EH (cell line): ENCODE measurements at regions not wholly inside any gene's neighbourhood (a gene's known extent, or its start where the extent isn't known, plus 50 kb on each side); places are given as distances from the start of the nearest gene placed in this dataset.
"Not testable (repeated sequence)": the region's sequence is repeated elsewhere in the genome, so short reads cannot be mapped to it uniquely, and the experiment has no call there.

Source experiments
- DNase-seq: peaks from one replicate; pipeline ENCODE4 v3.0.0-alpha.2; 2015; ENCODE audit warnings: low read depth

- peak; percentile 21 for DNase-seq
Observed at GRCh38 chrX:9378980-9379696, 85.7 kb upstream of the TBL1X start.

DNA sequence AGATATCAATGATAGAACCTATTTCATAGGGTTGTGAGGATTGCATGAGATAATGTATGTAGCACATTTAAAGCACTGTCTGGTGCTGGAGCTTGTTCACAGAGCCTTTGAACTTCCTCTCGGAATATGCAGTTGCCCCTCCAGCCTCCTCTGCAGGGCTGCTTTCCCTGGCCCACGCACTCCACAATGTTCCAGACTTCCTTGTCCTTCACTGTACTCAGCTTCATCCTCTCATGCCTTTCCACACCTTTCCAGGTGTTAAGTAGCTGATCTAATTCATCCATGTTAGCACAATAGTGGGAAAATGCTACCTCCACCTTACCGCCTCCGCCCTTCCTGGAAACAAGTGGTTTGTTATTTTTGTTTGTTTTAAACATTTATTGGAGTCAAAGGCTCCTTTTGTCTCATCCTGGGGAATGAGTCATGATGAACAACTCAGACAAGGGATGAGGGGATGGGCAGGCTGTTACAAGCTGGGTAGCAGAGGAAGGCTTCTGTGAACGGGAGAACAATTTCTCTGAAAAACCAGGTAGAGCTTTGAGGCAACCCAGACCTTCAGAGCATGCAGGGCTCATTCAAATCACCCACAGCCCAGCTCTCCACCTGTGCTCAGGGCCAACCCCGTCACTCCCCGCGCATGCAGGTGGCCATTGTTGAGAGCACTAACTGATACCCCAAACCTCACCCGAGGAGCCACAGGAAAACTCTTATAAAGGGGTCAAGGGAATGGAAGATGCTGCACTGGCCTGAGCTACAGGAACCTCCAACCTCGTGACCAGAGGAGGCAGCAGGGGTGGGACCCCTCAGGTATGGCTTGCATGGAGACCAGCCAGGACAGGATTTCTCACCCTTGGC lies 84.9 kb upstream of the TBL1X start:
- peak; percentile 58 for DNase-seq

DNA sequence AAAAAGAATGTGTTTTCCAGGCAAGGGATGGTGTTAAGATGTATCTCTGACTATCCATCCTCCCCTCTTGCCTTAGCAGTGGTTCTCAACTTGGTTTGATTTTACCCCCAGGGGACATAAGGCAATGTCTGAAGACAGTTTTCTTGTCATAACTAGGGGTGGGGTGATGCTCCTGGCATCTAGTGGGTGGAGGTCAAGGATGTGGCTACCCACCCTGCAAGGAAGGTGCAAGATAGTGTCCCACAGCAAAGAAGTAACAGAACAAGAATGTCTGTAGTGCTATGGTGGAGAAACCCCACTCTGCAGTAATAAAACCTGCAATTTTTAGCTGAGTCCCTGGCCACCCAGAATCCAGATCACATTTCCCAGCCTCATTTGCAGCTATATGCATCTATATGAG lies 81.2 kb upstream of the TBL1X start:
- DNase-seq = no peak

DNA sequence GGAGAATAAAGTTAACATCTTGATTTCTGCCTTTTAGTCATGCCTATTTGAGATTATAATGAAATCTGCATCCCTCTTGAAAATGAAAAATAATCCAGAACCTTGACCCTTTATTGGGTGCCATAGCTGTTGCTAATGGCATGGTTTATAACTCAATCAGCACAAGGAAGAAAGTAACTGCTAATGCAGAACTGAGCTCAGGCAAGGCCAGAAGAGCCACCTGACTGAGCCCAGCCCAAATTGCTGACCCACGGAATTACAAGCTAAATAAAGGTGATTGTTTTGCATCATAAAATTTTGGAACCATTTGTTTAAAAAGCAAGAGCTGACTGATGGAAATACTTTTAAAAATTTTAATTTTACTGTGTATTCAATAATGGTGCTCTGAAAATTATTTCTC lies 76.4 kb upstream of the TBL1X start:
- DNase-seq = no peak

DNA sequence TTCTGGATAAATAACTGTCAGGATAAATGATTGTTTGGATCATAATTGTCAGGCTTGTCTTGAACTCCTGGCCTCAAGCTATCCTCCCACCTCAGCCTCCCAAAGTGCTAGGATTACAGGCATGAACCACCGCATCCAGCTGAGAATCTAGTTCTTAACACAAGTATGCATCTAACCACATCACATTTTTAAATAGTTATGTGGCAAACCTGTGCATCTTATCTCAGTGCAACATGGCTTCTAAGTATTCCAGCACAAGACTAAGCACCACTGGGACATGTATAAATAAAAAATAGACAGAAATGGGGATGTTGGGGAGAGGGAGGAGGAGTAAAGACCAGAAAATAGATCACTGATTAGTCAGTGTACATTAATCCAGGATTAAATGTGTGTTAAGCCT lies 74.7 kb upstream of the TBL1X start:
- DNase-seq = peak; percentile 11

- no peak for DNase-seq
Observed at GRCh38 chrX:9390693-9391368, 74.0 kb upstream of the TBL1X start.

- DNase-seq = peak; percentile 44
Observed at GRCh38 chrX:9392445-9392844, 72.4 kb upstream of the TBL1X start.

DNA sequence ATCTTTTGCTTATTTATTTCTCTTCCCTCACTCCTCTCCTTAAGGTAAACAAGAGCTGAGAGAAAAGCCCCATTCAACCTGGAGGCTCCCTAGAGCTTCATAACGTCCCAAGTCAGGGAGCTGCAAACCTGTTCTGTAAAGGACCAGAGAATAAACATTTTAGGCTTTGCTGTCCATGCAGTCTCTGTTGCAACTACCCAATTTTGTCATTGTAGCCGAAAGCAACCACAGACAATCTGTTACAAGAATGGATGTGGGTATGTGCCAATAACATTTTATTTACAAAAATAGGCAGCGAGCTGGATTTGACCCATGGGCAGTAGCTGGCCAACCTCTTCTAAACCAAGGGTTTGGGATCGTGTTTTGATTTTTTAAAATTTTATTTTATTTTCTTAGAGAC lies 71.3 kb upstream of the TBL1X start:
- no peak for DNase-seq

GRCh38 chrX:9394212-9394611 lies 70.6 kb upstream of the TBL1X start:
- no peak for DNase-seq

DNA sequence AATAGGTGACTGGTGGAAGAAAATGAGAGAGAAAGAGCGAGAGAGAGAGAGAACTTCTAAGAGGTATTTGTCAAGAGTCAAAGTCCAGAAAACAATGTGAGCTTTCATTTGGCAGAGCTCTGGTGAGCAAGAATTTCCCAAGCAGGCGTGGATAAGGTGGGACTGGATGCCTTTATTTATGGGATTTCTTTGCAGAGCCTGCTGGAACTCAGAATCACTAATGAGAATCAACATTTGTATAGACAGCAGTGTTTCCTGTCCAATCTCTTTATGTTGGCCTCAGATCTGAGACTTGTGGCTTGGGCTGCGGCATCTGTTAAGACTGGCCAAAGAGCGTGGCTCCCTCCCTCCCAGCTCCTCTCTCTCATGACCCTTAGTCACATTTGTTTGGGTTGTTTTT lies 67.9 kb upstream of the TBL1X start:
- no peak for DNase-seq

DNA sequence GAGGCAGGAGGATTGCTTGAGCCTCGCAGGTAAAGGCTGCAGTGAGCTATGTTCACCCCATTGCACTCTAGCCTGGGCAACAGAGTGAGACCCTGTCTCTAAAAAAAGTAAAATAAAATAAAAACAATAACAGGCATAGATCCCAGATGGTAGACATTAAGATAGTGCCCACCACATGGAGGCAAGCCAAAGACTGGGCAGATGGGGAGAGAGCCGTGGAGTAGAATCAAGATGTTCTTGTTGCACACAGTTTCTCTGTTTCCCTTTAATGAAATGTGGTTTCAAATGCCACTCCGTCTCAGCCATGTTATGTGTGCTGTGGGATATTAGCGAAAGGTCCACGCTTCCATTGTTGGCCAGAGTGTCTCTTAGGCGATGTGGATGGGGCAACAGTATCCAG lies 63.8 kb upstream of the TBL1X start:
- no peak for DNase-seq

DNA sequence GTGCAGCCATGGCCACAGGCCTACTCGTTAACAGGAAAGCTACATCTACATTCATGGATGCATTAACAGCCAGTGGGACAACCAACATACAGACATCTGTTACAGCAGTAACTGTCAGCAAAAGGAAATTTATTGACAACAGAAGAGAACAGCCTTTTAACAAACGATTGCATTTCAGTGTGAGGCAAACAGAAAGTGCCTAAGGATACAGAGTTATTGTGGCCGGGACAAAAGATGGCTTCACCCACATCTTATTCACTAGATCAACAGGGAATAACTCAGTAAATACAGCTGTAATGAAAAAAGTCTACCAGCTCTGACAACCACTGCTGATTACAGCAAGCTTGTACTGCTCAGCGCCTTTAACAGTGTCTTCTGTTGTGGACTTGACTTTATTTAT lies 61.5 kb upstream of the TBL1X start:
- no peak for DNase-seq

- DNase-seq = not testable (repeated sequence)
Observed at GRCh38 chrX:9405635-9406034, 59.2 kb upstream of the TBL1X start.

DNA sequence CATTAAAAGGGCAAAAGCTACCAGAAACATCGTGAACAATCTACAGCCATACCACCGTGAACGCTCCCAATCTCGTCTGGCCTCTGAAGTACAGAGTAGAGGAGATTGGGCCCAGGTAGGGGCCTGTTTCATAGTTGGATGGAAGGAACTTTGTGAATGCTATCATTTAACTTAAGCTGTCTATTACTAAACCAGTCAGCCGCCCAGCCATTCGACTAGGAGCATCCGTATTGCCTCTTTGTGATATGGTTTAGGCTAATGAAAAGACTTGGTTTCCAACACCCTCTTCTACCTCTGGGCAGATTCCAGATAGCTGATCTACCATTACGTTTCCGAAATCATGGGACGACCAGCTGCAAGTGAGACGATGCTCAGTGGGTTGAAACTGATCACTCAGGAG lies 54.0 kb upstream of the TBL1X start:
- DNase-seq = not testable (repeated sequence)

GRCh38 chrX:9411682-9412081 lies 53.2 kb upstream of the TBL1X start:
- DNase-seq = not testable (repeated sequence)

DNA sequence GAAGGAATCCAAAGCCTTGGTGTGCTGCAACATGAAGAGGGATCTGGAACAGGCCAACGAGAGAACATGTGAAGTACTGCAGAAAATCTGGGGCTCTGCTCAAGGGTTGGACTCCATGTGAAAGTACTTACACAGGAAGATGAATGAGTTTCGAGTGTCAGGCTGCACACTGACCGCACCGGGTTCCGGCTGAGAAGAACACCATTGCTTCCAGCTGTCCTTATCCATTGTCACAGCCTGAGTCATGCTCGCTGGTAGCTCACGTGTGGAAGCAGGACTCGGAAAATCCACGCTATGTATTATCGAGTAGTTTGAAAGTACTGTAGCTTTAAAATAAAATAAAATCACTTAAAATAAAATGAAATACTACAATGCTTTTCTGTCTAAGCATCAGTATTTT lies 50.4 kb upstream of the TBL1X start:
- DNase-seq = peak; percentile 54
